Activated CD4-positive, alpha-beta T cell treated with anti-CD3 and anti-CD28 coated beads for 48 hours (primary cell): ENCODE measurements at regions not wholly inside any gene's neighbourhood (a gene's known extent, or its start where the extent isn't known, plus 50 kb on each side); places are given as distances from the start of the nearest gene placed in this dataset.
A peak's percentile ranks its signal among the peaks of the same experiment; 100 is the strongest.
"Not testable (repeated sequence)": the region's sequence is repeated elsewhere in the genome, so short reads cannot be mapped to it uniquely, and the experiment has no call there.

Experiments used
- DNase-seq: peaks from one replicate; pipeline ENCODE4 v3.0.0-alpha.2; 2020

DNA sequence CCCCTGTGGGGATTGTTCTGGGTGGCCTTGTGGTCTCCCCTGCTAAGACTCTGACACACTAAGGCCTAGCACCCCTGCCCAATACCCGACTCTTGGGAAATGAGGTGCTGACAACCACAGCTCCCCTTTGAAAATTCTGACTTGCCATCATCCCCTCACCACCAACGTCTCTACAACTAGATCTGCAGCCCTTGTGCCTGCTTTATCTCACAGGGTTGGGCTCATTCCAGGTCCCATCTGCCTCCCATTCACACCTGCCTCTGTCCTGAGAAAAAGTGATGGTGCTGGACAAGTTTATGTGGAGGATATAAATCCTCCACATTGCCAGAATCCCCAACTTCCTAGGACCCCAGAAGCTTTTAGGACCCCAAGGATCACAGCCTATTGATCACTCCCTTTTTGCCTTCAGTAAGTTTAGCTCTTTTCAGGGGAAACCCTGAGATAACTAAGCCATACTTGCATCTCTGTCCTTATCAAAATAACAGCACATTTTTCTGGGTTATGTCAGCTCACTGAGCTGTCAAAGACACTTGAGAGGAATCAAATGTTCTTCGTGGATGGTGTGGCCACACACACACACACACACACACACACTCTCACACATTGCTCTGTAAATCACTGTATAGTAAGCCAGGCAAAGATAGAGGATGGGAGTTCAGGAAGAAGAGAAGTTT lies 136.8 kb upstream of the CES5A start:
- DNase-seq = no peak

DNA sequence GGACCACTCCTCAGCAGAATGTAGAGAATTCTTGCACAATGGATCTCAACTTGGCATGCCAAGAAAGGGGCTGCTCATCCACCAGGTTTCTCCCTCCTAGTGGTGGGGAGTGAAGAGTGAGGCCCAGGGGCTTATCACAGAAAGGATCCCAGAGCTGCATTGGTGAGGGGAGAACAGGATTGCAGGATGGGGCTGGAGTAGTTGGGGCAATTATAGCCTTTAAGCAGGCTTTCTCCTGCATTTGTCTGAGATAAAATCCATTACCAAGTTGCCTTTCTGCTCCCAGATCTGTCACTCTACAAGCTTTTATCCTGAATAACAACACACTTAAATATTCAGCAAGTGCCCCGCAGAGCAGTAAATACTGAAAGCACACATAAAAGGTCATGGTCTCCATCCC lies 130.8 kb upstream of the CES5A start:
- DNase-seq = no peak

DNA sequence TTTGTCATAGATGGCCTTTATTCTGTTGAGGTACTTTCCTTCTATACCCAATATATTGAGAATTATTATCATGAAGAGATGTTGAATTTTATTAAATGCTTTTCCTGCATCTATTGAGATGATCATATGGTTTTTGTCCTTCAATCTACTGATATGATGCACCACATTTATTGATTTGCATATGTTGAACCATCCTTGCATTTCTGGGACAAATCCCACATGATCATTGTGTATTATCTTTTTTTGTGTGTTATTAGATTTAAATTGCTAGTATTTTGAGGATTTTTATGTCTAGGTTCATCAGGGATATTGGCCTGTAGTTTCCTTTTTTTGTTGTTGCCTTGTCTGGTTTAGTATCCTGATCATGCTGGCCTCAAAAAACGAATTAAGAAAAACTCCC lies 124.5 kb upstream of the CES5A start:
- no peak for DNase-seq

DNA sequence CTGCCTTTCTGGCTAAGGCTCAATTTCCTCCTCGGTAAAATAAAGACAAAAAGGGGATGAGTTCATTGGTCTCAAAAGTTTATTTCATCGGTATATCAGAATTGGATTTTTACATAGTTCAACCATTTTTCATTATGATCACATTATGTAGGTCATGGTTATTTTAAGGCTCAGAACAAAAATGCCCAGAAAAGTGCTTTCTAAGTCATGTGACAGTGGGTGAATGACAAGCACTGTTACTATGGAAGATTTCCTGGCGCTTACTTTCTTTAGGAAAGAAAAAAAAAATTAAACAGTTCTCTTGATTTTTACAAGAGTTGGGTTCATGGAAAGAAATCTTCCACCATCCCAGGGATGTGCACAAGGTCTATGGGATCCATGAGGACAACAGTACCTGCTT lies 117.9 kb upstream of the CES5A start:
- no peak for DNase-seq

DNA sequence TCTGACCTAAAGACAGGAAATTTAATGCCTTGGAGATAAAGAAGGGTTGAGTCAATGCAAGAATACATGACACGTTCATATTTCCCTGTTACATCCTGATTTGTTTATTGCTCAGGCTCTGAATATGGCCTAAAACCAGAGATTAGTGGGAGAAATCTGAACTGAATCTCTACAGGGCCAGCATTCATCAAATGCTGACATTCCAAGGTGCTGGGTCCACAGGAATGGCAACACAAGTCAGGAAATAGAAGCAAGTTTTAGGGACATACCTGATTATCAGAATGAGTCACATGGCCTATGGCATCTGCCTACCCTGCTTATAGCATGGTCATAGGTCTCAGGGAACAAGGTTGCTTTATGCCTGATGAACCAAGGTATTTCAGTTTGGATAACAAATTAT lies 117.4 kb upstream of the CES5A start:
- no peak for DNase-seq

DNA sequence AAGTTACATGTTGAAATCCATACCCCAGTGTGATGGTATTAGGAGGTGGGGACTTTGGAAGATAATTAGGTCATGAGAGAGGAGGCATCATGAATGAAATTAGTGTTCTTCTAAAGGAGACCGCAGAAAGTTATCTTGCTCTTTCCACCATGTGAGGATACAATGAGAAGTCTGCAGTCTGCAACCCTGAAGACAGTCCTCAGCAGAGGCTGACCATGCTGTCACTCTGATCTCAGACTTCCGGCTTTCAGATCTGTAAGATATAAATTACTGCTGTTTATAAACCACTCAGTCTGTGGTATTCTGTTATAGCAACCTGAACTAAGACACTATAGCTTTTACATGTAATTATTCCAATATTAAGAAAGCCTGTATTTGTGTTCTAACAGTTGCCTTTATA lies 116.7 kb upstream of the CES5A start:
- DNase-seq = no peak

DNA sequence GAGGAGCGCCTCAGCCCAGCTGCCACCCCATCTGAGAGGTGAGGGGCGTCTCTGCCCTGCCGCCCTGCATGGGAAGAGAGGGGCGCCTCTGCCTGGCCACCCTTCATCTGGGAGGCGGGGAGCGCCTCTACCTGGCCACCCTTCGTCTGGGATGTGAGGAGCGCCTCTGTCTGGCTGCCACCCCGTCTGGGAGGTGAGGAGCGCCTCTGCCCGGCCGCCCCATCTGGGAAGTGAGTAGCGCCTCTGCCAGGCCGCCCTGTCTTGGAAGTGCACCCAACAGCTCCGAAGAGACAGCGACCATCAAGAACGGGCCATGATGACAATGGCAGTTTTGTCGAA lies 114.4 kb upstream of the CES5A start:
- DNase-seq = no peak

DNA sequence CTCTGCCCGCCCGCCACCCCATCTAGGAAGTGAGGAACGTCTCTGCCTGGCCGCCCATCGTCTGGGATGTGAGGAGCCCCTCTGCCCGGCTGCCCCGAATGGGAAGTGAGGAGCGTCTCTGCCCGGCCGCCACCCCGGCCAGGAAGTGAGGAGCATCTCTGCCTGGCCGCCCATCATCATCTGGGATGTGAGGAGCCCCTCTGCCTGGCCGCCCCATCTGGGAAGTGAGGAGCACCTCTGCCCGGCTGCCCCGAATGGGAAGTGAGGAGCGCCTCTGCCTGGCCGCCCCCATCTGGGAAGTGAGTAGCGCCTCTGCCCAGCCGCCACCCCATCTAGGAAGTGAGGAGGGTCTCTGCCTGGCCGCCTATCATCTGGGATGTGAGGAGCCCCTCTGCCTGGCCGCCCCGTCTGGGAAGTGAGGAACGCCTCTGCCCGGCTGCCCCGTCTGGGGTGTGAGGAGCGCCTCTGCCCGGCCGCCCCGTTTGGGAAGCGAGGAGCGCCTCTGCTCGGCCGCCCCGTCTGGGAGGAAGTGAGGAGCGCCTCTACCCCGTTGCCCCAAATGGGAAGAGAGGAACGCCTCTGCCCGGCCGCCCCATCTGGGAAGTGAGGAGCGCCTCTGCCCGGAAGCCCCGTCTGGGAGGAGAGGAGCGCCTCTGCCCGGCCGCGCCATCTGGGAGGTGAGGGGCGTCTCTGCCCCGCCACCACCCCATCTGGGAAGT lies 113.8 kb upstream of the CES5A start:
- not testable (repeated sequence) for DNase-seq

DNA sequence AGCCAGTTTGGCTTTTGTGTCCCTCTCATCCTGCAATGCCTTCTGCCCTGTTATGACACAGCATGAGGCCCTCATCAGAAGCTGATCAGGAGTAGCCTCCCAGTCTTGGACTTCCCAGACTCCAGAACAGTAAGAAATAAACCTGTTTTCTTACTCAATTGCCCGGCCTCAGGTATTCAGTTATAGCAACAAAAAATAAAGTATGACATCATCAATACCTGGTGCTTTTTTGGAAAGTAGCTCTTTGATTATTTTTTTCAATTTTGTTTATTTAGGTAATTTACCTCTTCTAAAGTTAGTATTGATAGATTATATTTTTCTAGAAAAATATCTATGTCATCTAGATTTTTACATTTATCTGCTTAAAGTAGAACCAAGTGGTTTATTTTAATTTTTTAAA lies 112.8 kb upstream of the CES5A start:
- no peak for DNase-seq

DNA sequence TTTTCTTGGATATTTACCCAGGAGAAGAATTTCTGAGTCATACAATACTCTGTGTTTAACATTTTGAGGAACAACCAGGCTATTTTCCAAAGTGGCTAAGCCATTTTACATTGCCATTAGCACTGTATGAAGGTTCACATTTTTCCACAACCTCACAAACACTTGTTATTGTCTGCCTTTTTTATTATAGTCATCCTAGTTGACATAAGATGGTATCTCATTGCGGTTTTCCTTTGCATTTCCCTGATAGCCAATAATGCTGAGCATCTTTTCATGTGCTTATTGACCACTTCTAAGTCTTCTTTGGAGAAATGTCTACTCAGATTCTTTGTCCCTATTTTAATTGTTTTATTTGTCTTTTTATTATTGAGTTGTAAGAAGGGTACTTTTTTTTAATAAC lies 107.4 kb upstream of the CES5A start:
- no peak for DNase-seq

DNA sequence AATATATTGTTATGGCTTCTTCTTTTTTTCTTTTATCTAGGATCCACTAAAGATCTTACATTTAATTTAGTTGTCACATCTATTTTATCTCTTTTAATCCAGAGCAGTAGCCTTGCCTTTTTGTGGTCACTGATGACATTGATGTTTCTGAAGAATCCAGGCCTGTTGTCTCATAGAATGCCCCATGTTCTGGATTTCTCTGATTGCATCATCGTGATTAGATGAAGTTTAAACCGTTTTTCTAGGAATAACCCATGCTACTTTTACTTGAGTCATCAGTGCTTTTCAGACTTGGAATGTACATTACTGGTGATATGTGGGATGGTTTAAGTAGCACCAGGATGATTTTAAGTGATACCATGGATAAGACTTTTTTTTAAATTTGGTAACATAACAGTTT lies 106.4 kb upstream of the CES5A start:
- no peak for DNase-seq

DNA sequence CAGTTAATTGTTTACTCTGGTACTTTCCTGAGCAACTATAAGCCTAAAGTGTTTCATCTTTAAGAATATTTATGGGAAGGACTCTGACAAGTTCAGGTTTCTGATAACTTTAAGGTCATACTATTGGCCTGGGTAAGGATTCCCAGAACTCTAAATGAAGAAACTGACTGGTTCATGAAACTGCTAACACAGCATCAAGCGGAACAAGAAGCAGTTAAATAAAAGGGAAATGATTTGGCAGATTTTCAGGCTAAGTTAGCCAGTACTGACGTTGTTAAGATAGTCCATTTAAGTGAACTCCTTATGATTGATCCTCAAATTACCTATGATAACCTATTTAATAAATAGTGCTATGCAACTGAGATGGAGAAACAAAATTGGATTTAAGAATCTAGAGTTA lies 101.6 kb upstream of the CES5A start:
- DNase-seq = no peak

DNA sequence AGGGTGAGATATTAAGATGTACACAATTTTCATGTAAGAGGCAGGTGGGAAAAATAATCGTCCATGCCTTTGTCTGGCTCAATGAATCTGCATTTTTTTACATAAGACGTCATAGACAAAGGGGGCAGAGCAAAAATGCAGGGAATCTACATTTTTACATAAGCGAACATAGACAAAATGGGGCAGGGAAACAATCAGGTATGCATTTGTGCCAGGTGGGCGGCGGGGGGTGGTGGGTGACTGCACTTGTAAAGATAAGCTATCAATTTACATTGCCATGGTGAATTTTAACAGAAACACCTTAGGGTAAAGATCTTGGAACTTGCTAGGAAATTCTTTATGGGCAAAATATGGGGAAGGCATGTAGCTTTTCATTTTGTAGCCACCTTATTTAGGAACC lies 96.3 kb upstream of the CES5A start:
- DNase-seq = no peak

DNA sequence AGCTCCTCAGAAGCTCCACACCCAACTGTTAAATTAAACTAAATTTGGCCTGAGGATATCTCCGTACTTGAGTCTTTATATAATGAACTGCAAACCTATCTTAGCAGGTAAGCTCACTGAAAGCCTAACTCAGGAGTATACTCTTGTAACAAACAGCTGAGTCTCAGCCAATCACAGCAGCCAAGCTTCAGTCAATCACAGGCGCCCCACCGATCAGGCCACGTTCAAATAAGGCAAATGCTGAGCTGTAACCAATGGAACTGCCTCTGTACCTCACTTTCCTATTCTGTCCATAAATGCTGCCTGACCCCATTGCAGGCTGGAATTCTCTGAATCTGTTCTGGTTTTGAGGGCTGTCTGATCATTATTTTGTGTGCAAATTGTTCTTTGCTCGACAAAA lies 93.0 kb upstream of the CES5A start:
- DNase-seq = no peak

DNA sequence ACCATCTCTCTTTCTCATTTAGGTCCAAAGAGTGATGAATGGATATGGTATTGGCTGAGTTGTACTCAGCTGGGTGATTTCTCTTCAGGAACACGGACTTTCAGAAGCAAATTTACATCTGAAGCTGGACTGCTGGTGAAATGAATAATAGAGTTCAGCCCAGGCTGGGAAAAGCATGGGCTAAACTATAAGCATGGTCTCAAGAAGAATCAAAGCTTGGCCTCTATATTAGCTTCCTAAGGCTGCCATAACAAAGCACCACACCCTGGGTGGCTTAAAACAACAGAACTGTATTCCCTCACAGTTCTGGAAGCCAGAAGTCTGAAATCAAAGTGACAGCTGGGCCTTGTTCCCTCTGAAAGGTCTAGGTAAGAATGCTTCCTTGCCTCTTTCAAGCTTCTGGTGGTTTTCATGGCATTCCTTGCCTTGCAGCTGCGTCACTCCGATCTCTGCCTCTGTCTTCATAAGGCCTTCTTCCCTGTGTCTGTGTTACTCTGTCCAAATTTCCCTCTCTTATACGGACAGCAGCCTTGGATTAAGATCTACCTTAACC lies 89.8 kb upstream of the CES5A start:
- no peak for DNase-seq

DNA sequence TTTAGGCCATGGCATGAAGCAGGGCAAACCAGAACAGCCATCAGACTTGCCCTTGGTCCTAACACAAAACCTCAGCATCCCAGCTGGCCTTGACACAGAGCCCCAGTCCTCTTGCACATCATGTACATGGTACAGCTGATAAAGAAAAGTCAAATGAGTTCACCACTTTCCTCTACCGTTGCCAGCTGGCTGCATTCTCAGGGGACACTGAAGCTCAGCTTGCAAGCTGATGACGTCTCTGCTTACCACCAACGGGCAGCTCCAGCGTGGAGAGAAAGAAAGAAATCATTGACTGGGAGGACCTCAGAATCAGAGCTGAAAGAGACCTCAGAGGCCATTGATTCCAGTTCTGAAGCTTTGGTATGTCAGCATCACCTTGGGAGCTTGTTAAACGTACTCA lies 80.7 kb upstream of the CES5A start:
- no peak for DNase-seq

DNA sequence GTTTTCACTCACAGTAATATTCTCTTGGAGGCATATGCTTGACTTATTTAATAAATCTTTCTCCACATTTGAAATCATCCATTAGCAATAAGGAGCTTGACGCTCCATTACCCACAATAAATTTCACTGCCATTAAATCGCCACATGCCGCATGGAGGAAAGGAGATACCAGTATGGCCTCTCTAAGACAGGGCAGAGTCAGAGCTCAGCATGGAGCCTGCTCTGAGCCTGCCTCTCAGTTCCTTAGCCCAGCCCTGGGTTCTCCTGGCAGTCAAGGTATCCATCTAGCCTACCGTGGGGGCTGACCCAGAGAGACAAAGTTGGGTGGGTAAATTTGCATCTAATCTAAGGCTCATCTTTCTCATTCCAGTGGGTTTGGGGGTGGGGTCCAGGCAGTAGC lies 80.3 kb upstream of the CES5A start:
- no peak for DNase-seq

DNA sequence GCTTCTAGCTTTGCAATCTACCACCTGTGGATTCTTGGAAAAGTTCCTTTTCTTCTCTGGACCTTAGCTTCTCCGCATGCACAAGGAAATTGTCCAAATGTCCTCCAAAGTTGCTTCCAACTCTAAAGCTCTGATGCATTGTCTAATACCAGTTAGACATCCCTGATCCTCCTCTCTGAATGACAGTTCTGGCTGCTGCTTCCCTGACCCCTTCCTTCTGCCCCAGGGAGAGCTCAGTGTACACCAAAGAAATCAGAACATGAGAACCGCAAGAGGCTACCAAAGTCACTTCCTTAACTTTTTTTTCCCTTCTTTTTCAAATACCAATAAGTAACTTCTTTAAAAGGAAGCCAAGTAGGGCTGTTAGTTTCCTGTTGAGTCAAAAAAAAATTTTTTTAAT lies 79.7 kb upstream of the CES5A start:
- DNase-seq = no peak

DNA sequence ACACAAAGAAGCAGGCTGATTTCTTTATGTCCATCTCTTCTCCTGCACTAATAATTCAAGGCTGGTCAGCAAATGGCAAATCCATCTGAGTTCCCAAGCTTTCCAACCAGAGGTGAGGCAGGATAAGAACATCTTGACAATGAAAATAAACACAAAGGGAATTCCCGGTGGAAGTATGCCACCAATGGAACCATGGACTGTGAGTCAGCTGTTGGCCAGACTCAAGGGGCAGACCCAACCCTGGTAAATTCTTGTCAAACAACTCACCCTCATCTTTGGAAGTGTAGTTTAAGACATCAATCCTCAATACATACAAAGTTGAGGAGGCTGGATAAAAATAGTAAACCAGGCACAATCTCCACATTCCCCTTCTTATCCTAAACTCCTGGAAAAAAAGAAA lies 74.3 kb upstream of the CES5A start:
- DNase-seq = no peak

DNA sequence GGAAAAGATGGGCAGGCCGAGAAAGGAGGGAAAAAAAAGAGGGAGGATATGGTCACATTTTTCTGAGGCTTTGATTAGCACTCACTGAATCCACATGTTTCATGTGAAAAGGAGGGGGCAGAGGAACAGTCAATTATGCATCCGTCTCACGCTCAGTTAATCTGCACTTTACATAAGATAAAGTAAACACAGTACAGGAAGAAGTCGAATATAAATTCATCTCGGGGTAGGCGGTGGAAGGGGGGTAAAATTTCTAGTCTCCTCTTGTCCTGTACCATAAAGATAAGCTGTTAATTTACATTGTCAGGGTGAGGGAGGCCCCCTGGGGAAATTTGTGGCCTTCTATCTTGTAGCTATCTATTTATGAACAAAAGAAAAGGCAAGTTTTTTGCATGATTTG lies 73.1 kb upstream of the CES5A start:
- no peak for DNase-seq

DNA sequence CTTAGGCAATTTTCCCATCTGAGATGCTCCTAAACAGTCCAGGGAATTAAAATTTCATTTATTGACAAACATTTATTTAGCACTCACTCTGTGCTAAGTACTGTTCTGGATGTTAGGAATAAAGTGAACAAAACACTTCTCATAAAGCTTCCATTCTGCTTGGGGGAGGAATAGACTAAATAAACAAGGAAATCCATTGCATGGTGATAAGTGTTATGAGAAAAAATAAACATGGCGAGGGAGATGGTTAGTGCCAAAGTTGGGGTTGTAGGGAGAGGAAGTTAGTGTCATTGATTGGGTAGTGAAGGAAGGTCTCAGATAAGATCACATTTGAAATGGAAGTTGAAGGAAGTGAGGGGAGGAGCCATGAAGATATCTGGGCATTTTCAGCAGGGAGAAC lies 72.2 kb upstream of the CES5A start:
- no peak for DNase-seq

DNA sequence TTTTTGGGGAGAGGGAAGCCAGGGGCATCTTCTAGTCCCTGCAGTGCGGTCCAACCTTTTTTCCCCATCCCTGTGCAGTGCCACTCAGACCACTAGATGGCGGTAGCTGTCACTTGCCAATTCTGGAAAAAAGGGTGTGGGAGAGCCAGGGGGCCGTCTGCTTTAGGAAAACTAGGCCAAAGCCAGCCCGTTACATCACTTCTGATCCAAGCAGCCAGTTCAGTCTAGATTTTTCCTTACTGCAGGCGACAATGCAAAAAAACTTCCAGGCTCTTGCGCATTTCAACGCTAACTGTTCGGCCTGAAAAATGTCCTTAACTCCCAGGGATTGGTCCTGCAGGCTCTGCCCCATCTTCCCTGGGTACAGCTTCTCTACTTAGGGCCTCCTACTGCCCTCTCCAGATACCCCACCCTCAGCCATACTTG lies 69.2 kb upstream of the CES5A start:
- peak; percentile 56 for DNase-seq

DNA sequence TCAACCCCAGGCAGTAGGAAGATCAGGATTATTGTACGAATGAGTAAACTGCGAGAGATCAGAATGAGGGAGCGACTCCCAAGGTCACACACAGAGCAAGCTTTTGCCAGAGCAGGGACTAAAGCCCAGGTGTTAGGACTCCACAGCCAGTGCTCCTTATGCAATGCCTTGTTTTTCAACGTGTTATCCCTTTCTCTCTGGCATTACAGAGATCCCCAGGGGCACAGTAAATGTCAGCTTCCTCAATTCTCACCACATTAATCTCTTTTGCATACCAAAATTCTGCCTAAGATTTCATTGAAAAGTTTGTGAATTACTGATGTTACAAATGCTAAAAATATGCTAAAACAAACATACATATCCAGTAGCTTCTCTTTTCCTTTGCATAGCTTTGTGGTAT lies 68.1 kb upstream of the CES5A start:
- no peak for DNase-seq

DNA sequence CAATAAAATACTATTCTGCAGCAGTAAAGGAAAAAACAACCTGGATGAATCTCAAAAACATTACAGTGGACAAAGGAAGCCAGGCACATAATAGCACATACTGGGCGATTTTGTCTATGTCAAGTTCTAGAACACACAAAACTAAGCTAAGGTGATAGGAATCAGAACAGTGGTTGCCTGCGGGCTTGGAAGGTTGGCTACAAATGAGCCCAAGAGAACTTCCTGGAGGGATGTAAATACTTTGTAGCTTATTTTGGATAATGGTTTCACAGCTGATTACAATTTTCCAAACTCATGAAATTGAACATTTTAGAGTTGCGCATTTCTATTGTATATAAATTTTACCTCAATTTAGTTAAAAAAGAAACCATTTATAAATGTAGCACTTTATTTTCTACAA lies 67.6 kb upstream of the CES5A start:
- DNase-seq = no peak

DNA sequence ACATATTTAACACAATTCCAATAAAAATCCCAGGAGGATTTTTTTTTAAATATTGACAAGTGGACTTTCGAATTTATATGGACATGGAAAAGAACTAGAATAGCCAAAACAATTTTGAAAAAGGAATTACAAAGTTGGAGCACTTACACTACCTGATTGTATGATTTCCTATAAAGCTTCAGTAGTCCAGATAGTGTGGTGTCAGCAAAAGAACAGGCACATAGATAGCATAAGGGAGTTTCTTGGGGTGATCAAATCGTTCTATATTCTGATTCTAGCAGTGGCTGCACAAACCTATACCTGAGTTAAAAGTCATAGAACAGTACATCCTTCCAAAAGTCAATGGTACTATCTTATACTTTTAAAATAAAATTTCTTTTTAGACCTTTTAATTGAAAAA lies 66.4 kb upstream of the CES5A start:
- no peak for DNase-seq
